ENCODE measurements at regions not wholly inside any gene's neighbourhood (a gene's known extent, or its start where the extent isn't known, plus 50 kb on each side); places are given as distances from the start of the nearest gene placed in this dataset.

DNA sequence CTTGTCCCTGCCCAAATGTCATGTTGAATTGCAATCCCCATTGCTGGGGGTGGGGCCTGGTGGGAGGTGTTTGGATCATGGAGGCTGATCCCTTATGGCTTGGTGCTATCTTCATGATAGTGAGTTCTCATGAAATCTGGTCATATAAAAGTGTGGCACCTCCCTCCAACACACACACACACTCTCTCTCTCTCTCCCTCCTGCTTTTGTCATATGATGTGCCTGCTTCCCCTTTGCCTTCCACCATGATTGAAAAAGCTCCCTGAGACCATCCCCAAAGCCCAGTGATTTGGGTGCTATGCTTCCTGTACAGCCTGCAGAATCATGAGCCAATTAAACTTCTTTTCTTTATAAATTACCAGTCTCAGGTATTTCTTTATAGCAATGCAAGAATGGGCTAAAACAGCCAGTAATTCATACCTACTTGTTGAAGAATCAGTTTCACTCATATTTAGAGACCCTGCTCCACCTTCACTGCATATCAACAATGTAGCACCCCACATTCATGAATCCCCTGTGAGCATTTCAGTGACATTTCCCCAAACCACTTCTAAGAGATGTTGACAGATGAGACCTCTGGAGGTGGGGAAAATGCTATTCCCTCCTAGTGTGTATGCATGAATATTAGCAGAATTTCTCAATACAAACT, 54.8 kb upstream of the STK17B start (continued):
- TF ChIP-seq, protein P1, sequence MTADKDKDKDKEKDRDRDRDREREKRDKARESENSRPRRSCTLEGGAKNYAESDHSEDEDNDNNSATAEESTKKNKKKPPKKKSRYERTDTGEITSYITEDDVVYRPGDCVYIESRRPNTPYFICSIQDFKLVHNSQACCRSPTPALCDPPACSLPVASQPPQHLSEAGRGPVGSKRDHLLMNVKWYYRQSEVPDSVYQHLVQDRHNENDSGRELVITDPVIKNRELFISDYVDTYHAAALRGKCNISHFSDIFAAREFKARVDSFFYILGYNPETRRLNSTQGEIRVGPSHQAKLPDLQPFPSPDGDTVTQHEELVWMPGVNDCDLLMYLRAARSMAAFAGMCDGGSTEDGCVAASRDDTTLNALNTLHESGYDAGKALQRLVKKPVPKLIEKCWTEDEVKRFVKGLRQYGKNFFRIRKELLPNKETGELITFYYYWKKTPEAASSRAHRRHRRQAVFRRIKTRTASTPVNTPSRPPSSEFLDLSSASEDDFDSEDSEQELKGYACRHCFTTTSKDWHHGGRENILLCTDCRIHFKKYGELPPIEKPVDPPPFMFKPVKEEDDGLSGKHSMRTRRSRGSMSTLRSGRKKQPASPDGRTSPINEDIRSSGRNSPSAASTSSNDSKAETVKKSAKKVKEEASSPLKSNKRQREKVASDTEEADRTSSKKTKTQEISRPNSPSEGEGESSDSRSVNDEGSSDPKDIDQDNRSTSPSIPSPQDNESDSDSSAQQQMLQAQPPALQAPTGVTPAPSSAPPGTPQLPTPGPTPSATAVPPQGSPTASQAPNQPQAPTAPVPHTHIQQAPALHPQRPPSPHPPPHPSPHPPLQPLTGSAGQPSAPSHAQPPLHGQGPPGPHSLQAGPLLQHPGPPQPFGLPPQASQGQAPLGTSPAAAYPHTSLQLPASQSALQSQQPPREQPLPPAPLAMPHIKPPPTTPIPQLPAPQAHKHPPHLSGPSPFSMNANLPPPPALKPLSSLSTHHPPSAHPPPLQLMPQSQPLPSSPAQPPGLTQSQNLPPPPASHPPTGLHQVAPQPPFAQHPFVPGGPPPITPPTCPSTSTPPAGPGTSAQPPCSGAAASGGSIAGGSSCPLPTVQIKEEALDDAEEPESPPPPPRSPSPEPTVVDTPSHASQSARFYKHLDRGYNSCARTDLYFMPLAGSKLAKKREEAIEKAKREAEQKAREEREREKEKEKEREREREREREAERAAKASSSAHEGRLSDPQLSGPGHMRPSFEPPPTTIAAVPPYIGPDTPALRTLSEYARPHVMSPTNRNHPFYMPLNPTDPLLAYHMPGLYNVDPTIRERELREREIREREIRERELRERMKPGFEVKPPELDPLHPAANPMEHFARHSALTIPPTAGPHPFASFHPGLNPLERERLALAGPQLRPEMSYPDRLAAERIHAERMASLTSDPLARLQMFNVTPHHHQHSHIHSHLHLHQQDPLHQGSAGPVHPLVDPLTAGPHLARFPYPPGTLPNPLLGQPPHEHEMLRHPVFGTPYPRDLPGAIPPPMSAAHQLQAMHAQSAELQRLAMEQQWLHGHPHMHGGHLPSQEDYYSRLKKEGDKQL (CRISPR knock-in tag; IDR thresholded peaks at IDR 0.05; ENCODE audit: borderline replicate concordance): no peak
- TF ChIP-seq ZNF57 (CRISPR knock-in tag; IDR thresholded peaks at IDR 0.05): no peak
- TF ChIP-seq, protein P2, sequence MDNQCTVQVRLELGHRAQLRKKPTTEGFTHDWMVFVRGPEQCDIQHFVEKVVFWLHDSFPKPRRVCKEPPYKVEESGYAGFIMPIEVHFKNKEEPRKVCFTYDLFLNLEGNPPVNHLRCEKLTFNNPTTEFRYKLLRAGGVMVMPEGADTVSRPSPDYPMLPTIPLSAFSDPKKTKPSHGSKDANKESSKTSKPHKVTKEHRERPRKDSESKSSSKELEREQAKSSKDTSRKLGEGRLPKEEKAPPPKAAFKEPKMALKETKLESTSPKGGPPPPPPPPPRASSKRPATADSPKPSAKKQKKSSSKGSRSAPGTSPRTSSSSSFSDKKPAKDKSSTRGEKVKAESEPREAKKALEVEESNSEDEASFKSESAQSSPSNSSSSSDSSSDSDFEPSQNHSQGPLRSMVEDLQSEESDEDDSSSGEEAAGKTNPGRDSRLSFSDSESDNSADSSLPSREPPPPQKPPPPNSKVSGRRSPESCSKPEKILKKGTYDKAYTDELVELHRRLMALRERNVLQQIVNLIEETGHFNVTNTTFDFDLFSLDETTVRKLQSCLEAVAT (IDR thresholded peaks at IDR 0.05): no peak

DNA sequence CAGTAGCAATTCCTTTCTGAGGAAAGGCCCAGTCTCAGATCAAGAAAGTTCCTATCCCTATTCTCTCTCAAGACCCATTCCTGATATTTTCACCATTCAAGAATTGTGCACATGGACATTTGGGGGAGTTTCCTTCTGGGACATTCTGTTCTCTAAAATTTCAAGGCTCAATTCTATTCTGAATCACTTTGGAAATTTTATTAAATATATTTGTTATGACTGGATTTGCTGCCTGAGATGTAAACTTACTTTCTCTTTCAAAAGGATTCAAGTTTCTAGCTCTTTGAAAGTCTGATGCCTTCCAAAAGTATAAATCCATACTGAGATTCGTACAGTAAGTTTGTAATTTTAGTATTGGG, 55.3 kb upstream of the STK17B start:
- no peak overlapping the region for H3K27ac ChIP-seq (ENCODE audit: extremely low read depth, low read depth, low read length)
- FAIRE-seq (no peak), DNase-seq (ENCODE audit: extremely low read depth in 1 of 4, low spot score in 3 of 4) (no peak), ATAC-seq (no peak)
- H3K4me2 ChIP-seq (ENCODE audit: insufficient read depth, low read length): no peak overlapping the region
- POLR2A ChIA-PET: no interaction called here
- no TSS peak for BruUV-seq (replicated peaks)
- H3K79me2 ChIP-seq (ENCODE audit: control insufficient read depth, insufficient read depth, low read length): no peaks in the 10 kb centered on the region
- H3K27me3 ChIP-seq (ENCODE audit: control insufficient read depth in 2 of 2, insufficient read depth in 2 of 2, low read length in 2 of 2): no peaks in the 10 kb centered on the region
- intact Hi-C loops (cut with micrococcal nuclease): no loop called here
- H3K4me3 ChIP-seq: no peak overlapping the region
- in situ Hi-C loops (cut with MboI): no loop called here
- no peaks in the 10 kb centered on the region for H4K20me1 ChIP-seq (replicated peaks; ENCODE audit: control insufficient read depth, insufficient read depth, low read length)
- H3K4me1 ChIP-seq (replicated peaks in 1 of 2; ENCODE audit: control insufficient read depth in 2 of 2, insufficient read depth in 2 of 2, low read length in 2 of 2): peaks cover 0 to 4% of the 10 kb centered on the region in 2 experiments; a peak in 1 of 5 replicates
- no peak overlapping the region for H3K9ac ChIP-seq (ENCODE audit: insufficient read depth in 1 of 2, low read depth in 2 of 2, low read length in 2 of 2)
- no peaks in the 10 kb centered on the region for H3K9me3 ChIP-seq (replicated peaks; ENCODE audit: control insufficient read depth, insufficient read depth, low read depth, low read length)
- no peaks in the 10 kb centered on the region for H3K9me1 ChIP-seq (ENCODE audit: control insufficient read depth, insufficient read depth, low read length)
- CTCF ChIA-PET (ENCODE audit: low intra/inter-chr PET ratio): no interaction called here
- no peak overlapping the region for H2AFZ ChIP-seq (ENCODE audit: low read depth, low read length)
- no peaks in the 10 kb centered on the region for H3K36me3 ChIP-seq (ENCODE audit: control insufficient read depth, insufficient read depth, low read length)
- WGBS (ENCODE audit: insufficient coverage, low coverage, missing lambda C conversion rate): 50% methylated on average over 1 of the region's 1 CpG
- TF ChIP-seq ZNF140 (CRISPR knock-in tag; IDR thresholded peaks at IDR 0.05) (no peak), ZNF217 (CRISPR knock-in tag; IDR thresholded peaks at IDR 0.05) (no peak), CBX5 (IDR thresholded peaks at IDR 0.05; ENCODE audit: borderline replicate concordance, low read depth) (no peak), PHF20 (IDR thresholded peaks at IDR 0.05; ENCODE audit: partially characterized antibody) (no peak), PCBP1 (IDR thresholded peaks at IDR 0.05; ENCODE audit: low read depth, low read length, poor library complexity, severe bottlenecking) (no peak), NCOA6 (IDR thresholded peaks at IDR 0.05) (no peak), SREBF2 (CRISPR knock-in tag; IDR thresholded peaks at IDR 0.05) (no peak), CBFA2T3 (IDR thresholded peaks at IDR 0.05) (no peak), RFX5 (IDR thresholded peaks at IDR 0.05; ENCODE audit: low read depth, low read length) (no peak), ZNF551 (CRISPR knock-in tag; IDR thresholded peaks at IDR 0.05) (no peak)
- TF ChIP-seq, protein P3, sequence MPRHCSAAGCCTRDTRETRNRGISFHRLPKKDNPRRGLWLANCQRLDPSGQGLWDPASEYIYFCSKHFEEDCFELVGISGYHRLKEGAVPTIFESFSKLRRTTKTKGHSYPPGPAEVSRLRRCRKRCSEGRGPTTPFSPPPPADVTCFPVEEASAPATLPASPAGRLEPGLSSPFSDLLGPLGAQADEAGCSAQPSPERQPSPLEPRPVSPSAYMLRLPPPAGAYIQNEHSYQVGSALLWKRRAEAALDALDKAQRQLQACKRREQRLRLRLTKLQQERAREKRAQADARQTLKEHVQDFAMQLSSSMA (CRISPR knock-in tag; IDR thresholded peaks at IDR 0.05): no peak
